B cell (primary cell): ENCODE measurements at regions not wholly inside any gene's neighbourhood (a gene's known extent, or its start where the extent isn't known, plus 50 kb on each side); places are given as distances from the start of the nearest gene placed in this dataset.

Source experiments
- ATAC-seq: fragments of 200-7000 bp; cut with Tn5 transposase; one replicate; pipeline ENCODE4 v1.10.0; 2021; ENCODE audit warnings: low read depth, mild to moderate bottlenecking, moderate number of reproducible peaks, moderate library complexity
- CTCF ChIA-PET: fragments of 350-600 bp; sonication (Branson Sonifier 250); formaldehyde crosslinking; loops from one replicate; lab custom pipeline; 2021; ENCODE audit warnings: antibody characterized with exemption, inconsistent platforms; lab: Charles Lee
- POLR2A ChIA-PET: fragments of 350-600 bp; sonication (Branson Sonifier 250); formaldehyde crosslinking; loops from one replicate; lab custom pipeline; 2021; ENCODE audit warnings: antibody characterized with exemption; lab: Charles Lee
- DNase-seq: peaks from one replicate; pipeline ENCODE4 v3.0.0; 2013
- H2AFZ ChIP-seq: 2 replicates; pipeline ENCODE4 v1.6.1; 2012; ENCODE audit warnings: mild to moderate bottlenecking, low read depth, low read length; ENCODE audit not compliant: insufficient read depth, poor library complexity, severe bottlenecking
- H3K27ac ChIP-seq, 2 donors: 1 replicate in 1 of 2; 2 replicates in 1 of 2; pipeline ENCODE4 v1.5.1; 2012 to 2013; ENCODE audit warnings: low read length in 2 of 2, mild to moderate bottlenecking in 2 of 2, moderate library complexity in 1 of 2
- H3K27me3 ChIP-seq, 4 experiments: fragments of 200-600 bp in 1 of 4; sonication (generic) in 1 of 4; replicated peaks in 1 of 4; 1 replicate in 2 of 4; 2 replicates in 2 of 4; pipeline versions ENCODE4 v1.6.1 to v1.7.0; 2013 to 2016; ENCODE audit warnings: low read length in 3 of 4, mild to moderate bottlenecking in 2 of 4, mixed read lengths in 1 of 4, moderate library complexity in 1 of 4; ENCODE audit not compliant: insufficient read depth in 4 of 4, control insufficient read depth in 3 of 4; ENCODE audit errors: control extremely low read depth in 1 of 4
- H3K36me3 ChIP-seq, 2 experiments: replicated peaks in 1 of 2; 1 replicate in 1 of 2; 2 replicates in 1 of 2; pipeline versions ENCODE4 v1.6.1 to v1.7.1; 2013; ENCODE audit warnings: low read length in 1 of 2; ENCODE audit not compliant: insufficient read depth in 2 of 2, control insufficient read depth in 1 of 2; ENCODE audit errors: control extremely low read depth in 1 of 2, extremely low read depth in 1 of 2
- H3K4me1 ChIP-seq, 2 donors: fragments of 200-600 bp in 1 of 2; sonication (generic) in 1 of 2; 1 replicate in 1 of 2; 2 replicates in 1 of 2; pipeline versions ENCODE4 v1.5.1 to v1.6.1; 2013 to 2017; ENCODE audit warnings: low read length in 2 of 2; ENCODE audit not compliant: control insufficient read depth in 2 of 2, insufficient read depth in 2 of 2
- H3K4me2 ChIP-seq: replicated peaks from 2 replicates; pipeline ENCODE3; 2012; ENCODE audit warnings: mild to moderate bottlenecking, low read depth, low read length; ENCODE audit not compliant: poor library complexity, severe bottlenecking
- H3K4me3 ChIP-seq, 5 experiments: fragments of 200-600 bp in 1 of 5; sonication (generic) in 1 of 5; 1 replicate in 3 of 5; 2 replicates in 2 of 5; pipeline versions ENCODE4 v1.5.1 to v1.7.0; 2011 to 2016; ENCODE audit warnings: low read length in 4 of 5, mild to moderate bottlenecking in 4 of 5, low read depth in 2 of 5, control low read depth in 1 of 5, moderate library complexity in 1 of 5; ENCODE audit not compliant: insufficient read depth in 1 of 5; ENCODE audit errors: control extremely low read depth in 1 of 5, extremely low read depth in 1 of 5
- H3K79me2 ChIP-seq: fragments of 200-600 bp; sonication (generic); one replicate; pipeline ENCODE4 v1.6.0; 2016; ENCODE audit warnings: low read length; ENCODE audit not compliant: control insufficient read depth, insufficient read depth
- H3K9ac ChIP-seq: fragments of 200-600 bp; sonication (generic); 2 replicates; pipeline ENCODE4 v1.6.1; 2017; ENCODE audit warnings: mild to moderate bottlenecking, low read length, moderate library complexity
- H3K9me3 ChIP-seq, 3 donors: one replicate each; pipeline versions ENCODE4 v1.6.1 to v1.7.1; 2013; ENCODE audit warnings: low read length in 2 of 3; ENCODE audit not compliant: control insufficient read depth in 2 of 3, insufficient read depth in 1 of 3; ENCODE audit errors: control extremely low read depth in 1 of 3
- H4K20me1 ChIP-seq: 2 replicates; pipeline ENCODE4 v1.6.0; 2012; ENCODE audit warnings: mild to moderate bottlenecking, low read length; ENCODE audit not compliant: insufficient read depth, control insufficient read depth, poor library complexity, severe bottlenecking
- H3K27ac Mint-ChIP-seq: one replicate; pipeline ENCODE4 v1.8.0; 2021; ENCODE audit warnings: mixed read lengths
- H3K27me3 Mint-ChIP-seq: one replicate; pipeline ENCODE4 v1.8.0; 2021; ENCODE audit warnings: mixed read lengths
- H3K4me1 Mint-ChIP-seq: one replicate; pipeline ENCODE4 v1.8.0; 2021; ENCODE audit warnings: mixed read lengths
- H3K4me3 Mint-ChIP-seq: one replicate; pipeline ENCODE4 v1.8.0; 2021; ENCODE audit warnings: mixed read lengths
- H3K9me3 Mint-ChIP-seq: one replicate; pipeline ENCODE4 v1.8.0; 2022; ENCODE audit warnings: mixed read lengths; ENCODE audit not compliant: insufficient read depth
- EZH2 ChIP-seq: IDR thresholded peaks from 2 replicates; pipeline ENCODE4 v1.6.1; 2012; ENCODE audit warnings: borderline replicate concordance, low read depth, mild to moderate bottlenecking, moderate library complexity, low read length; ENCODE audit not compliant: insufficient read depth, poor library complexity, severe bottlenecking
- WGBS: methylation state at CpG from one replicate; pipeline ENCODE4 v1.1.5; 2013; ENCODE audit warnings: missing lambda C conversion rate; ENCODE audit not compliant: insufficient coverage; 5-methylcytosine and 5-hydroxymethylcytosine counted together
- intact Hi-C: fragments of 100-400 bp; cut with micrococcal nuclease; formaldehyde crosslinking; loops from one replicate; pipeline ENCODE4 v1.10.0; 2022
- TF ChIP-seq, protein P1 (sequence below): fragments of 200-600 bp; IDR thresholded peaks from one replicate; pipeline ENCODE4 v1.8.0; 2022; ENCODE audit warnings: antibody characterized with exemption, mild to moderate bottlenecking

DNA sequence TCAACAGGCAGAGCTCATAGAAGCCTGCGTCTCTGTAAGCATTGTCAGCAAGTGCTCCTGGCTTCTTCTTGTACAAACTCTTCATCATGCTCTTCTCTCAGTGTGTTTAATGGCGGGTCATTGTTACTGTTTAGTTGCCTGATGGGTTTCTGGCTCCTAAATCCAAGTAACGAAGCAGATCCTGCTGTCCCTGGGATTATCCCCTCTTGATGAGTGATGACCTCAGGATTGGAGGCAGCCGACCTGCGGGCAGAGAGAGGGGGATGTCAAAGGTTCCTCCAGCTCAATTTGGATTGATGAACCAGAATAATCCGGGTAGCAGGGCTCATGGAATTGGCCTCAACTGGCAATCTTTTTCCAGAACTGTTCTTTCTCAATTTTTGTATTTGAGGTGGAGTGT lies 66.1 kb upstream of the BARHL2 start:
- CTCF ChIA-PET: no interaction called here
- H3K9me3 ChIP-seq: no peaks in the 10 kb centered on the region

DNA sequence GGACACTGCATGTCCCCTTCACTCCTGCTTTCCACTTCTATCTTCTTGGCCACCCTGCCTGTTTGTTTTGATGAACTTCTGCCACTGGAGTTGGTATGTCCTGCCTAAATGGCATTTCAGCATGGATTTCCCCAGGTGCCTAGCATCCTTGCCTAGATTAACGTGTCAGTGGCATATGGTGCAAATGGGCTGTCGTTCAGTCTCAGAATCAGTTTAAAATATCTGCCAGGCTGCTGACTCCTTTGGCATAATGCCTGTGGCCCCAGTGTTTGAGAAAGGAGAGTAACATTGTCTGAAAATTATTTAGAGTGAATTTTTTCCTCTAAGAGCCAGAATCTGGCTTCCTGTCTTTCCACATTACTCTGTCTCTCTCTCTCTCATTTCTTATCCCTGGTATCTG lies 64.9 kb upstream of the BARHL2 start:
- Histone ChIP-seq H3K79me2 (no peaks in the 10 kb centered on the region), H3K9ac (no peak overlapping the region), H3K4me2 (no peak overlapping the region), H4K20me1 (no peaks in the 10 kb centered on the region), H2AFZ (no peak overlapping the region), H3K27me3 (no peaks in the 10 kb centered on the region), H3K36me3 (no peaks in the 10 kb centered on the region), H3K27ac (no peak overlapping the region), H3K4me1 (no peaks in the 10 kb centered on the region), H3K9me3 (no peaks in the 10 kb centered on the region), H3K4me3 (no peak overlapping the region)
- Mint-ChIP-seq H3K4me3 (no peak overlapping the region), H3K9me3 (no peaks in the 10 kb centered on the region), H3K4me1 (no peaks in the 10 kb centered on the region), H3K27ac (no peak overlapping the region), H3K27me3 (peaks cover 8% of the 10 kb centered on the region)
- 84% methylated on average over 2 of the region's 2 CpGs for WGBS
- TF ChIP-seq EZH2: no peak
- TF ChIP-seq, protein P1, sequence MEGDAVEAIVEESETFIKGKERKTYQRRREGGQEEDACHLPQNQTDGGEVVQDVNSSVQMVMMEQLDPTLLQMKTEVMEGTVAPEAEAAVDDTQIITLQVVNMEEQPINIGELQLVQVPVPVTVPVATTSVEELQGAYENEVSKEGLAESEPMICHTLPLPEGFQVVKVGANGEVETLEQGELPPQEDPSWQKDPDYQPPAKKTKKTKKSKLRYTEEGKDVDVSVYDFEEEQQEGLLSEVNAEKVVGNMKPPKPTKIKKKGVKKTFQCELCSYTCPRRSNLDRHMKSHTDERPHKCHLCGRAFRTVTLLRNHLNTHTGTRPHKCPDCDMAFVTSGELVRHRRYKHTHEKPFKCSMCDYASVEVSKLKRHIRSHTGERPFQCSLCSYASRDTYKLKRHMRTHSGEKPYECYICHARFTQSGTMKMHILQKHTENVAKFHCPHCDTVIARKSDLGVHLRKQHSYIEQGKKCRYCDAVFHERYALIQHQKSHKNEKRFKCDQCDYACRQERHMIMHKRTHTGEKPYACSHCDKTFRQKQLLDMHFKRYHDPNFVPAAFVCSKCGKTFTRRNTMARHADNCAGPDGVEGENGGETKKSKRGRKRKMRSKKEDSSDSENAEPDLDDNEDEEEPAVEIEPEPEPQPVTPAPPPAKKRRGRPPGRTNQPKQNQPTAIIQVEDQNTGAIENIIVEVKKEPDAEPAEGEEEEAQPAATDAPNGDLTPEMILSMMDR: no peak
- DNase-seq (no peak), ATAC-seq (no peak)
- intact Hi-C loops: no loop called here
- ChIA-PET POLR2A (no interaction called here), CTCF (no interaction called here)

More for the DNA sequence above, 66.1 kb upstream of the BARHL2 start:
- 92% methylated on average over 5 of the region's 6 CpGs for WGBS
- Histone ChIP-seq H3K4me3 (no peak overlapping the region), H3K27me3 (no peaks in the 10 kb centered on the region), H3K79me2 (no peaks in the 10 kb centered on the region), H3K36me3 (no peaks in the 10 kb centered on the region), H4K20me1 (no peaks in the 10 kb centered on the region), H3K4me1 (no peaks in the 10 kb centered on the region), H2AFZ (no peak overlapping the region), H3K27ac (no peak overlapping the region), H3K4me2 (no peak overlapping the region), H3K9ac (no peak overlapping the region)
- Mint-ChIP-seq H3K4me1 (no peaks in the 10 kb centered on the region), H3K27me3 (peaks cover 8% of the 10 kb centered on the region), H3K27ac (no peak overlapping the region), H3K4me3 (no peak overlapping the region), H3K9me3 (no peaks in the 10 kb centered on the region)
- intact Hi-C loops: no loop called here
- POLR2A ChIA-PET: no interaction called here
- ATAC-seq (no peak), DNase-seq (no peak)
- no peak for TF ChIP-seq EZH2
- TF ChIP-seq, protein P1: no peak
